ENCODE measurements at regions not wholly inside any gene's neighbourhood (a gene's known extent, or its start where the extent isn't known, plus 50 kb on each side); places are given as distances from the start of the nearest gene placed in this dataset.

GRCh38 chr20:53879048-53879684 is 191.2 kb downstream of the BCAS1 start:
- Histone ChIP-seq H3K27ac (no peak overlapping the region), H3K27me3 (no peaks in the 10 kb centered on the region), H3K4me3 (no peak overlapping the region), H3K36me3 (no peaks in the 10 kb centered on the region), H3K9me3 (no peaks in the 10 kb centered on the region), H3K4me1 (no peaks in the 10 kb centered on the region)
- DNase-seq (ENCODE audit: low spot score), result no peak
- TF ChIP-seq CTCF (IDR thresholded peaks at IDR 0.05), result no peak

GRCh38 chr20:53878262-53879047 is 191.9 kb downstream of the BCAS1 start:
- Histone ChIP-seq H3K9me3 (no peaks in the 10 kb centered on the region), H3K27me3 (no peaks in the 10 kb centered on the region), H3K36me3 (no peaks in the 10 kb centered on the region), H3K4me1 (no peaks in the 10 kb centered on the region), H3K27ac (no peak overlapping the region), H3K4me3 (no peak overlapping the region)
- no peak for DNase-seq (ENCODE audit: low spot score)
- TF ChIP-seq CTCF (IDR thresholded peaks at IDR 0.05), result no peak

- no peaks in the 10 kb centered on the region for H3K9me3 ChIP-seq
- H3K4me1 ChIP-seq, result no peaks in the 10 kb centered on the region
- TF ChIP-seq CTCF (IDR thresholded peaks at IDR 0.05), result no peak
- H3K27me3 ChIP-seq, result no peaks in the 10 kb centered on the region
- no peak overlapping the region for H3K27ac ChIP-seq
- H3K36me3 ChIP-seq, result no peaks in the 10 kb centered on the region
- no peak overlapping the region for H3K4me3 ChIP-seq
- no peak for DNase-seq (ENCODE audit: low spot score)
Measured at GRCh38 chr20:53876956-53877355, 193.4 kb downstream of the BCAS1 start.

- Histone ChIP-seq H3K4me3 (no peak overlapping the region), H3K36me3 (no peaks in the 10 kb centered on the region), H3K27ac (no peak overlapping the region), H3K27me3 (no peaks in the 10 kb centered on the region), H3K9me3 (no peaks in the 10 kb centered on the region), H3K4me1 (no peaks in the 10 kb centered on the region)
- no peak for DNase-seq (ENCODE audit: low spot score)
- TF ChIP-seq CTCF (IDR thresholded peaks at IDR 0.05), result no peak
Measured at GRCh38 chr20:53876470-53876869, 193.9 kb downstream of the BCAS1 start.

- no peaks in the 10 kb centered on the region for H3K36me3 ChIP-seq
- TF ChIP-seq CTCF (IDR thresholded peaks at IDR 0.05), result no peak
- H3K27ac ChIP-seq, result no peak overlapping the region
- H3K4me3 ChIP-seq, result no peak overlapping the region
- H3K27me3 ChIP-seq, result no peaks in the 10 kb centered on the region
- no peak for DNase-seq (ENCODE audit: low spot score)
- H3K9me3 ChIP-seq, result no peaks in the 10 kb centered on the region
- no peaks in the 10 kb centered on the region for H3K4me1 ChIP-seq
Measured at GRCh38 chr20:53875452-53875851, 194.9 kb downstream of the BCAS1 start.

All from right atrium auricular region (tissue), 2 donors.